ENCODE measurements at regions not wholly inside any gene's neighbourhood (a gene's known extent, or its start where the extent isn't known, plus 50 kb on each side); places are given as distances from the start of the nearest gene placed in this dataset.

- H3K27ac ChIP-seq: no peak overlapping the region
- TF ChIP-seq ZFX (IDR thresholded peaks at IDR 0.05) (no peak), CTCF (conservative IDR thresholded peaks at IDR 0.05) (peak; percentile 82)
Measured at GRCh38 chr10:57849691-57850357, 417.9 kb downstream of the IPMK start.

GRCh38 chr10:57846307-57847065, 421.2 kb downstream of the IPMK start:
- no peak overlapping the region for H3K27ac ChIP-seq
- no peak for TF ChIP-seq CTCF (conservative IDR thresholded peaks at IDR 0.05)
- no peak for TF ChIP-seq ZFX (IDR thresholded peaks at IDR 0.05)

GRCh38 chr10:57844387-57844998, 423.2 kb downstream of the IPMK start:
- no peak overlapping the region for H3K27ac ChIP-seq
- TF ChIP-seq CTCF (conservative IDR thresholded peaks at IDR 0.05): no peak
- TF ChIP-seq ZFX (IDR thresholded peaks at IDR 0.05): no peak

GRCh38 chr10:57830877-57831560, 436.7 kb downstream of the IPMK start:
- TF ChIP-seq CTCF (conservative IDR thresholded peaks at IDR 0.05) (no peak), ZFX (IDR thresholded peaks at IDR 0.05) (no peak)
- no peak overlapping the region for H3K27ac ChIP-seq

- no peak for TF ChIP-seq ZFX (IDR thresholded peaks at IDR 0.05)
- TF ChIP-seq CTCF (conservative IDR thresholded peaks at IDR 0.05): no peak
Measured at GRCh38 chr10:57825015-57825414, 442.7 kb downstream of the IPMK start.

GRCh38 chr10:57823398-57823797, 444.3 kb downstream of the IPMK start:
- peak overlapping the region; percentile 30; the same call in 1 of the 2 replicates for H3K27ac ChIP-seq
- TF ChIP-seq ZFX (IDR thresholded peaks at IDR 0.05): no peak
- no peak for TF ChIP-seq CTCF (conservative IDR thresholded peaks at IDR 0.05)

More at GRCh38 chr10:57825015-57825414, 442.7 kb downstream of the IPMK start:
- H3K27ac ChIP-seq: no peak overlapping the region
